ENCODE measurements at regions not wholly inside any gene's neighbourhood (a gene's known extent, or its start where the extent isn't known, plus 50 kb on each side); places are given as distances from the start of the nearest gene placed in this dataset.

GRCh38 chr11:128283451-128283850, 303.9 kb downstream of the ETS1 start:
- no peak overlapping the region for H3K27ac ChIP-seq (ENCODE audit: low read depth, low read length, poor library complexity, severe bottlenecking)
- H3K4me1 ChIP-seq (ENCODE audit: insufficient read depth, low read length, poor library complexity, severe bottlenecking): no peaks in the 10 kb centered on the region
- DNase-seq (ENCODE audit: low spot score): no peak
- no peak for TF ChIP-seq EZH2phosphoT487 (IDR thresholded peaks at IDR 0.05; ENCODE audit: borderline replicate concordance, low read depth, low read length)
- no peak for TF ChIP-seq CTCF (conservative IDR thresholded peaks at IDR 0.05; ENCODE audit: low read length)
- CTCF ChIA-PET (ENCODE audit: unreplicated experiment): no interaction called here
- H2AFZ ChIP-seq (ENCODE audit: low read length): no peak overlapping the region
- no peak overlapping the region for H3K4me3 ChIP-seq (ENCODE audit: low read depth, low read length, poor library complexity, severe bottlenecking)
- intact Hi-C loops (cut with micrococcal nuclease; ENCODE audit: unreplicated experiment): no loop called here
- no peak overlapping the region for H3K4me2 ChIP-seq (ENCODE audit: low read length)
- H3K36me3 ChIP-seq (ENCODE audit: insufficient read depth, low read length): no peaks in the 10 kb centered on the region
- H3K79me2 ChIP-seq (ENCODE audit: insufficient read depth, low read depth, low read length): no peaks in the 10 kb centered on the region
- POLR2A ChIA-PET: interaction anchor here (1.0 to 1.4 kb wide), 3 partner anchors 16 to 355 kb away, joined by 3 to 6 read pairs (median 4); no protein-coding TSS in a partner anchor
- BruUV-seq (replicated peaks): no TSS peak
- H3K9me3 ChIP-seq (ENCODE audit: low read length): no peaks in the 10 kb centered on the region
- no peaks in the 10 kb centered on the region for H4K20me1 ChIP-seq (ENCODE audit: insufficient read depth, low read length)
- no peaks in the 10 kb centered on the region for H3K9me2 ChIP-seq (ENCODE audit: insufficient read depth, low read length)

GRCh38 chr11:128282053-128282452, 305.3 kb downstream of the ETS1 start:
- Histone ChIP-seq H3K79me2 (ENCODE audit: insufficient read depth, low read depth, low read length) (no peaks in the 10 kb centered on the region), H3K4me1 (ENCODE audit: insufficient read depth, low read length, poor library complexity, severe bottlenecking) (no peaks in the 10 kb centered on the region), H3K36me3 (ENCODE audit: insufficient read depth, low read length) (no peaks in the 10 kb centered on the region), H3K4me3 (ENCODE audit: low read depth, low read length, poor library complexity, severe bottlenecking) (no peak overlapping the region), H2AFZ (ENCODE audit: low read length) (no peak overlapping the region), H3K27ac (ENCODE audit: low read depth, low read length, poor library complexity, severe bottlenecking) (no peak overlapping the region), H3K4me2 (ENCODE audit: low read length) (no peak overlapping the region), H3K9me3 (ENCODE audit: low read length) (no peaks in the 10 kb centered on the region), H4K20me1 (ENCODE audit: insufficient read depth, low read length) (no peaks in the 10 kb centered on the region), H3K9me2 (ENCODE audit: insufficient read depth, low read length) (no peaks in the 10 kb centered on the region)
- DNase-seq (ENCODE audit: low spot score): no peak
- POLR2A ChIA-PET: interaction anchor here (1.3 kb wide), 1 partner anchor 21 kb away, joined by 4 read pairs; no protein-coding TSS in a partner anchor
- intact Hi-C loops (cut with micrococcal nuclease; ENCODE audit: unreplicated experiment): no loop called here
- no TSS peak for BruUV-seq (replicated peaks)
- CTCF ChIA-PET (ENCODE audit: unreplicated experiment): no interaction called here
- no peak for TF ChIP-seq EZH2phosphoT487 (IDR thresholded peaks at IDR 0.05; ENCODE audit: borderline replicate concordance, low read depth, low read length)
- no peak for TF ChIP-seq CTCF (conservative IDR thresholded peaks at IDR 0.05; ENCODE audit: low read length)

GRCh38 chr11:128279866-128280265, 307.5 kb downstream of the ETS1 start:
- Histone ChIP-seq H3K9me2 (ENCODE audit: insufficient read depth, low read length) (no peaks in the 10 kb centered on the region), H2AFZ (ENCODE audit: low read length) (no peak overlapping the region), H3K79me2 (ENCODE audit: insufficient read depth, low read depth, low read length) (no peaks in the 10 kb centered on the region), H3K27ac (ENCODE audit: low read depth, low read length, poor library complexity, severe bottlenecking) (no peak overlapping the region), H3K4me2 (ENCODE audit: low read length) (no peak overlapping the region), H3K4me3 (ENCODE audit: low read depth, low read length, poor library complexity, severe bottlenecking) (no peak overlapping the region), H4K20me1 (ENCODE audit: insufficient read depth, low read length) (no peaks in the 10 kb centered on the region), H3K36me3 (ENCODE audit: insufficient read depth, low read length) (no peaks in the 10 kb centered on the region), H3K4me1 (ENCODE audit: insufficient read depth, low read length, poor library complexity, severe bottlenecking) (no peaks in the 10 kb centered on the region), H3K9me3 (ENCODE audit: low read length) (no peaks in the 10 kb centered on the region)
- ChIA-PET CTCF (ENCODE audit: unreplicated experiment) (interaction anchor here (0.6 kb wide), 1 partner anchor 112 kb away, joined by 4 read pairs; no protein-coding TSS in a partner anchor), POLR2A (interaction anchor here (0.6 to 1.3 kb wide), 2 partner anchors 323 to 351 kb away, joined by 3 read pairs; no protein-coding TSS in a partner anchor)
- TF ChIP-seq EZH2phosphoT487 (IDR thresholded peaks at IDR 0.05; ENCODE audit: borderline replicate concordance, low read depth, low read length) (no peak), CTCF (conservative IDR thresholded peaks at IDR 0.05; ENCODE audit: low read length) (no peak)
- DNase-seq (ENCODE audit: low spot score): no peak
- intact Hi-C loops (cut with micrococcal nuclease; ENCODE audit: unreplicated experiment): no loop called here
- BruUV-seq (replicated peaks): no TSS peak
